GM21576 (cell line): ENCODE measurements at regions not wholly inside any gene's neighbourhood (a gene's known extent, or its start where the extent isn't known, plus 50 kb on each side); places are given as distances from the start of the nearest gene placed in this dataset.

Experiments used
- ATAC-seq: cut with Tn5 transposase; IDR thresholded peaks from one replicate; pipeline ENCODE4 v1.9.1; 2021; ENCODE audit warnings: mild to moderate bottlenecking, moderate library complexity; ENCODE audit not compliant: unreplicated experiment

GRCh38 chr1:54497338-54497737 is 50.7 kb upstream of the ACOT11 start:
- no peak for ATAC-seq

GRCh38 chr1:54495954-54496353 is 52.1 kb upstream of the ACOT11 start:
- ATAC-seq: no peak

GRCh38 chr1:54493608-54494007 is 54.4 kb upstream of the ACOT11 start:
- ATAC-seq: no peak

GRCh38 chr1:54490361-54491248 is 57.4 kb upstream of the ACOT11 start:
- ATAC-seq: no peak

- ATAC-seq: no peak
These were observed 58.3 kb upstream of the ACOT11 start for GRCh38 chr1:54489627-54490250.

- ATAC-seq: peak; percentile 71
These were observed 59.0 kb upstream of the ACOT11 start for GRCh38 chr1:54488779-54489626.

GRCh38 chr1:54488065-54488750 is 59.8 kb upstream of the ACOT11 start:
- ATAC-seq: peak; percentile 46

GRCh38 chr1:54487571-54488050 is 60.4 kb upstream of the ACOT11 start:
- no peak for ATAC-seq

- no peak for ATAC-seq
These were observed 61.1 kb upstream of the ACOT11 start for GRCh38 chr1:54486907-54487306.

GRCh38 chr1:54485416-54485815 is 62.6 kb upstream of the ACOT11 start:
- no peak for ATAC-seq

- ATAC-seq: no peak
These were observed 64.1 kb upstream of the ACOT11 start for GRCh38 chr1:54483875-54484437.

GRCh38 chr1:54481201-54481884 is 66.7 kb upstream of the ACOT11 start:
- no peak for ATAC-seq

- ATAC-seq: no peak
These were observed 67.5 kb upstream of the ACOT11 start for GRCh38 chr1:54480525-54480848.

GRCh38 chr1:54479841-54480524 is 68.0 kb upstream of the ACOT11 start:
- no peak for ATAC-seq

- ATAC-seq: no peak
These were observed 68.8 kb upstream of the ACOT11 start for GRCh38 chr1:54479251-54479650.

GRCh38 chr1:54477153-54477561 is 70.9 kb upstream of the ACOT11 start:
- no peak for ATAC-seq

- no peak for ATAC-seq
These were observed 70.4 kb upstream of the SSBP3 start for GRCh38 chr1:54476530-54477109.

GRCh38 chr1:54475946-54476516 is 69.8 kb upstream of the SSBP3 start:
- ATAC-seq: no peak
